Activated CD8-positive, alpha-beta memory T cell treated with anti-CD3 and anti-CD28 coated beads for 36 hours (primary cell): ENCODE measurements at regions not wholly inside any gene's neighbourhood (a gene's known extent, or its start where the extent isn't known, plus 50 kb on each side); places are given as distances from the start of the nearest gene placed in this dataset.
"Not testable (repeated sequence)": the region's sequence is repeated elsewhere in the genome, so short reads cannot be mapped to it uniquely, and the experiment has no call there.

Source experiments
- CTCF ChIA-PET: fragments of 350-600 bp; sonication (Branson Sonifier 250); formaldehyde crosslinking; loops from one replicate; lab custom pipeline; 2021; ENCODE audit warnings: antibody characterized with exemption; lab: Charles Lee
- POLR2A ChIA-PET: fragments of 350-600 bp; sonication (Branson Sonifier 250); formaldehyde crosslinking; loops from one replicate; lab custom pipeline; 2021; ENCODE audit warnings: antibody characterized with exemption; lab: Charles Lee

DNA sequence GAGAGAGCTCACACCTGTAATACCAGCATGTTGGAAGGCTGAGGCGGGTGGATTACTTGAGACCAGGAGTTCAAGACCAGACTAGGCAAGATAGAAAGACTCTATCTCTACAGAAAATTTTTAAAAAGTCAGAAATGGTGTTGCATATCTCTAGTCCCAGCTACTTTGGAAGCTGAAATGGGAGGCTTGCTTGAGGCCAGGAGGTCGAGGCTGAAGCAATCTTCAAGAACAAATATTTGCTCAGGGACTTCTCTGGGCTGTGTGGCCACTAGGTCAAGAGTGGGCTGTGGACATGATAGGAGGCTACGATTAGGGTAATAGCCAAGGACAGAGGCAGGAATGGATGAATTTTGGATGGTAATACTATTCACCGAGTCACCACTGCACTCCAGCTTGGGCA is 135.8 kb upstream of the PEG3 start:
- POLR2A ChIA-PET: no interaction called here
- CTCF ChIA-PET: no interaction called here

DNA sequence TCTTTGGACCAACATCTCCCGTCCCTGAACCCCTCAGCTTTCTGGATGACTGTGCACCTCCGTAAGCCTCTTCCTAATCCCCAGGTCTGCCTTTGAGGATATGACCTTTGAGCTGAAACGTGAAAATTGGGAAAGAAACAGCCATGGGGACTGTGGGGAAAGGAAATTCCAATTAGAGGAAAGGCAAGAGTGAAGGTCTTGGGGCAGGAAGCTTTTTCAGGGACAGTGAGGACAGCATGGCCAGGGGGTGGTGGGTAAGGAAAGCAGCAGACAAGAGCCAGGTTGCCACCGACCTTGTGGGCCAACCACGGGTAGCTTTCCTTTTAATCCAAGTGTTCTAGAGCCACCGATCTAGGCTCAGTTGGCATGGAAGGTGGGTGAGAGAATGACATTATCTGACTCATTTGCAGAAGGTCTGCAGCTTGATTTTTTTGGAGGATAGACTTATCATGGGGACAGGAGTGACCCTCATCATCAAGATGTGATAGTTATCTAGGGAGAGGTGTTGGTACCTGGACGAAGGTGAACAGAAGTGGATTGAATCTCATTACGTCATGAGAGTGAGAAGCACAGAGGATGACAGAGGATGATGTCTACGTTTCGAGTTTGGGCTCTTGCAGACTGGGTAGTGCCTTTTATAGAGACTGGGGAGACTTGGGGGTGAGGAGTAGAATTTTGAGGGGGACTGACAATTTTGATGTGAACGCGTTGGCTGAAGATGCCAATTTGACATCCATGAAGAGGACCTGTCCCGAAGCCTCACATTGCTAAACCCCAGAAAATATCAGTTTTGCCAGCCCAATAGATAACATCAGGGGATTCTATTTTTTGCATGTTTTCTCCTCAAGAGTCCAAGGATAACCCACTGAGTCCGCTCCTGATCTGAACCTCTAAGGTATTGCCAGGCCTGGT is 136.7 kb upstream of the PEG3 start:
- ChIA-PET POLR2A (no interaction called here), CTCF (no interaction called here)

DNA sequence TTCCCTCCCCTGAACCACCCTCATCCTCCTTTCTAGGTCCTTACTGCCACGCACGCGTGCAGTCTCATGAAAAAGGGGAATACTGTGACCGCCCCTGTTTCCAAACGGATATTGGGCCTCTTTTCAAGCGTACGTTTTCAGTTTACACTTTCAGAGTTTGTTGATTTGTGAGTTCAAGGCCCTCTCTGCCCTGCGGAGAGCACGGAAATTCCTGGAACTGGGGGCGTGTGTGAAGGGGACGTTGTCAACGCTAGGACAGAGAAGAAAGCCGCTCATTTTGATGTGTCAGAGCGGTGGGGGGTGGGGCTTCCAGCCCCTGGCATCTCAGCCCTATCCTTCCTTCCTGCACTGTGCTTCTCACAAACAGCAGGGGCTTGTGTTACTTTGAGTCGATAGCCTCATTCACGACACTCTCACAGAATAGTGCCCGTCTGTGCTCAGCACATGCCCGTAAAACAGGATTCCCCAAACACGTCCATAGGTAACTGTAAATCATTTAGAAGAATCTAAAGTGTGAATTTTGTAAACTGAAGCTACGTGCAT is 137.6 kb upstream of the PEG3 start:
- CTCF ChIA-PET: no interaction called here
- POLR2A ChIA-PET: no interaction called here

DNA sequence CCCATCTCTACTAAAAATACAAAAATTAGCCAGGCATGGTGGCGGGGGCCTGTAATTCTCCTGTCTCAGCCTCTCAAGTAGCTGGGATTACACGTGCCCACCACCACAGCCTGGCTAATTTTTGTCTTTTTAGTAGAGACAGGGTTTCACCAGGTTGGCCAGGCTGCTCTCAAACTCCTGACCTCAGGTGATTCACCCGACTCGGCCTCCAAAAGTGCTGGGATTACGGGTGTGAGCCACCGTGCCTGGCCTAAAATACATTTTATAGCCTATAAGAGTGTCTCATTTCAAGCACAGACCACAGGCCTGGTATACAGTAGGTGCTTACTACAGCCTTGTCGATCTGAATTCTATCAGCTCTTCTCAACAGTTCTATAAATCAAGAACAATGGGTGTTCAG is 139.5 kb upstream of the USP29 start:
- POLR2A ChIA-PET, CTCF ChIA-PET: not testable (repeated sequence)

DNA sequence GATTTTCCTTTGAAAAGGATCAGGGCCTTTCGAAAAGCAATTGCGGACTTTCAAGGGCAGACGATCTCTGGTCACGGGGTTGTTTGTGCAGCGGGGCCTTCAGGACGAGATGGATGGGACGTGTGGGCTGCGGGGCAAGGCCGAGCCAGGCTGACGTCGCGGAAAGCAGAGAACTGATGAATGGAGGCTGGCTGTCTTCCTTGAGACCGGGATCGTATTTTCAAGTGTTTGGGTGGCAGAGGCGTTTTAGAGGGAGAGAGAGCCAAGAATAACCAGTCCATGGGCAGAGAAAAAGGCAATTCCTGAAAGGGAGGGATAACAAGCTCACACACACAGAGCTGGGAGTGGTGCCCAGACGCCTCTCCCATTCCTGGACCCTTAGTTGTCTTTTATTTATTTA is 138.9 kb upstream of the USP29 start:
- ChIA-PET POLR2A (no interaction called here), CTCF (no interaction called here)

DNA sequence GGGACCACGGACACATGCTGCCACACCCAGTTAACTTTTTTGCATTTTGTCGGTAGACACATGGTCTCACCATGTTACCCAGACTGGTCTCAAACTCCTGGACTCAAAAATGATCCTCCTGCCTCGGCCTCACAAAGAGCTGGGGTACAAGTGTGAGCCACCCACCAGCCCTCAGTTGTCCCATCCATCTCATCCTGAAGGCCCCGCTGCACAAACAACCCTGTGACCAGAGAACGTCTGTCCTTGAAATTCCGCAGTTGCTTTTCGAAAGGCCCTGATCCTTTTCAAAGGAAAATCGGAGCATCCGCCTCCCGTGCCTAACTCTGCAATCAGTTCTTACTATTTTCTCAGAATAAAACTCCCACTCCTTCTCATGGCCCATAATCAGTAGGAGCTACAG is 138.3 kb upstream of the USP29 start:
- CTCF ChIA-PET, POLR2A ChIA-PET: not testable (repeated sequence)

DNA sequence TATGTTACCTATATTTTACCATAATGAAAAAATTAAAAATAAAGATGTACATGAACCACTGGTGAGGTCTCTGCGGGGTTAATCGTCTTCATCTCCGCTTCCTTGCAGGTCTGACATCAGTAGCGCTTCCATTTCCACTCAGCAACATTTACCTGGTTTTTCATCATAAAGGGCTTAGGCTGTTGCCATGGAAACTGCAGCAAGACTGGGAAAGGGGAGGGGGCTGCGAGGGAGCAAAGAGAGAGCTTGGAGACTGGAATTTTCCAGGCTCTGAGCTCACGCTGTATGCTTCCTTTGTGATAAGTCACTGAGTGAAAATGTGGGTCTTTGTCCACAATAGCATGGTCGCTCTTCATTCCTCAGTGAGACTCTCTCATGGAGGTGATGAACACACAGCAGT is 136.6 kb upstream of the USP29 start:
- ChIA-PET CTCF (no interaction called here), POLR2A (no interaction called here)

DNA sequence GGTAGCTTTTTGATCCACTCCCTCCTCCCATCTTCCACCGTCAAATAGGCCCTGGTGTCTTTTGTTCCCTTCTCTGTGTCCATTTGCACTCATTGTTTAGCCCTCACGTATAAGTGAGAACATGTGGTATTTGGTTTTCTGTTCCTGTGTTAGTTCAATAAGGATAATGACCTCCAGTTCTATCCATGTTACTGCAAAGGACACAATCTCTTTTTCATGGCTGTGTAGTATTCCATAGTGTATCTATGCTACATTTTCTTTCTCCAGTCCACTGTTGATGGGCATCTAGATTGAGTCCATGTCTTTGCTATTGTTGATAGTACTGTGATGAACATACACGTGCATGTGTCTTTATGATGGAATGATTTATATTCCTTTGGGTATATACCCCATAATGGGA is 136.0 kb upstream of the USP29 start:
- ChIA-PET POLR2A (no interaction called here), CTCF (no interaction called here)

DNA sequence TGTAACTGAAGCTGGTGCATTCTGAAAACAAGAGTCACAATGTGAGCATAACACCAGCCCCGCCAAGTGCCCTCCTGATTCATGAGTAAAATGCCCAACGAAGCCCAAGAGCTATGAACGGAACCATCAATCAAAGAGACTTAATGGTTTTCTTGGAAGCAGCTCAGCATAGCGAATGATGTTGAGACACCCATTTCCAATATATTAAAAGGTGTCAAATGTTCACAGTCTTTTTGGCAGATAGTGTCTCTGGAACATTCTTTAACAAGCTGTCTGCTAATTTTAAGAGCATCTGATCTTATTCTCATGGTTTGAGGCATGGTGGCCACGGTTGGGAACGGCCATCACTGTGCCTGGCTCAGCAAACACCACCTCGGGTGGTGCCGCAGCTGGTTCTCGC is 133.4 kb upstream of the USP29 start:
- ChIA-PET POLR2A (no interaction called here), CTCF (no interaction called here)

DNA sequence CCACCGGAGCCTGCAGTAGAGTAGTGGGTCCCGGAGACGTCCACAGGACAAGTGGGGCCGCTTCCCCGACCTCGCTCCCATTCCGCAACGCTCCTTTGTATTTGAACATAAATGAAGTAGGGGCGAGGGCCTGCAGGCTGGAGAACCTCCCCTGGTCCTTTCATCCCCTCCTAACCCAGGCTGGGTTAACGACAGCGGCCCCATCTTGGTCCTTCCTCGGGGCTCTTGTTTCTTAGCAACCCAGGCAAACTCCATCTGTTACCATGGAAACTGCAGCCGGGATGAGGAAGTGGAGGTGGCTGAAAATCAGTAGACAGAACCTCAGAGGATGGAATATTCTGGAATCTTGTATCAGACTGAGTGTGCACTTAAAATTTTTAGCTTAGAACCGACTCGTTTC is 132.6 kb upstream of the USP29 start:
- POLR2A ChIA-PET: no interaction called here
- CTCF ChIA-PET: no interaction called here

DNA sequence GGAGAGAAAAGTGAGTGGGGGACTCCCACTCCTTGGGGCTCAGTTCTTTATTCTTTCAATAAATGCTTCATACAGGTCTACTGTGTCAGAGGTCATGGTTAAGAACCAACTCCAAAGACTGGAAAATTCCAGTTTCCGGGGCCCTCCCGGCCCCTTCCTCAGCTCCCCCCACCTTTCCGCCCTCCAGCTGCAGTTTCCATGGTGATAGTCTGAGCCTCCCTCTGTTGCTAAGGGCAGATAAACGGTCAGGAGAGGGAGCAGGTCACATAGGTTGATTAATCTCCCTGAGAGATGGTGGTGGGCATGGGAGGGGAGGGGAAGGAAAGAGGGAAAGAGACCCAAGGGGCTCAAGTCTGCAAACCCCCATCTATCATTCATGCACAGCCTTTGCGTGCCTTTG is 131.5 kb upstream of the USP29 start:
- CTCF ChIA-PET: no interaction called here

DNA sequence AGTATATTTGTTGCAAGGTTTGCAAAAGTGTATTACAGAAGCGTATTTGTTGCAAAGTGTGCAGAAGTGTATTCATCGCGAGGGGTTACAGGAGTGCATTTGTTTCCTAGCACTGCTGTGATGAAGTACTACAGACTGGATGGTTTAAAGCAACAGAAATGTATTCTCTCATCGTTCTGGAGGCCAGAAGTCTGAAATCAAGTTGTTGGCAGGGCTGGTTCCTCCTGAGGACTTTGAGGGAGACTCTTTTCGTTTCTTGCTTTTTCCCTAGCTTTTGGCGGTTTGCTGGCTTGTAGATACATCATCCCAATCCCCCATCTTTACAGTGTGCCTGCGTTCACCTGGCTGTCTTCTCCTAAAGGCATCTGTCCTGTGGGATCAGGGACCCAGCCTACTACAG is 127.9 kb upstream of the USP29 start:
- POLR2A ChIA-PET: no interaction called here
- CTCF ChIA-PET: no interaction called here

More for the DNA sequence above, 131.5 kb upstream of the USP29 start:
- POLR2A ChIA-PET: no interaction called here

DNA sequence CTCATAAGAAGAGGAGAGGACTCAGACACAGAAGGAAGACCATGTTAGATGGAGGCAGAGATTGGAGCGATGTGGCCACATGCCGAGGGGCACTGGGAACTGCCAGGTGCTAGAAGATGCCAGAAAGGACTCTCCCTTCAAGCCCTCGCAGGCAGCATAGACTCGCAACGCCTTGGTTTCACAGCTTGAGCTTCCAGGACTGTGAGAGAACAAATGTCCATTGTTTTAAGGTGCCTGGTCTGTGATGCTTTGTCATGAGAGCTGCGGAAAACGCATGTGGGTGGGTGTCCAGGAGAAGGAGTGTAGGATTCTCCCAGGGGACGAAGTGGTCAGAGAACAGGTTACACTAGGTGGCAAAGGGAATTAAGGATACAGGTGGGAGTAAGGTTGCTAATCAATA is 125.9 kb upstream of the USP29 start:
- POLR2A ChIA-PET: no interaction called here
- CTCF ChIA-PET: no interaction called here

DNA sequence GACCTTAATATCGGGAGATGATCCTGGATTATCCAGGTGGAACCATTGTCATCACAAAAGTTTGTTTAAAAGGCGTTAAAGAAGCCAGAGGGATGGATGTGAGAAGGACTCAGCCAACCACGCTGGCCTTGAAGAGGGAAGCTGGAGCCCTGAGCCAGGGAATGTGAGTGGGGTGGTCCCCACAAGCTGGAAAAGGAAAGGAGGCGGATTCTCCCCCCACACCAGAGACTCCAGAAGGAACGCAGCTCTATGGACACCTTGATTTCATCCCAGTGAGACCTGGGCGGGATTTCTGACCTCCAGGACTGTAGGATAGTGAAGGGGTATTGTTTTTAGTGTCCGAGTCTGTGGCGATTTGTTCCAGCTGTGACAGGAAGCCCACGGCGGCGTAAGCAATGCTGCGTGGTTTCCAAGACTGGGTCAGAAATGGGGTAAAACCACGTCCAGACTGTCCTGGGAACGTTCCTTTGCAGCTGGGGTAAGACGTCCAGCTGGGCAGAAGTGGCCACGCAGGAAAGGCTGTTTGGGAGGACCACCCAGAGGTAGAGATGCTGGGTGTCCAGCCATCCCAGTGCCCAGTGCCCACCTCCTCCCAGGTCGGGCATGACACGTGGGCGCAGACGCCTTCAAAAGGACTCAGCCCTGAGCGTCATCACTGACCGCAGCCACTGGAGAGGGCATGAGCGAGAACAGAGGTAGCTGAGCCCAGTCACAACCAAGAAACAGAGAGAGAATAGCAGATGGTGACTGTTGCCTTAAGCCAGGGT is 125.4 kb upstream of the USP29 start:
- ChIA-PET CTCF (no interaction called here), POLR2A (no interaction called here)

DNA sequence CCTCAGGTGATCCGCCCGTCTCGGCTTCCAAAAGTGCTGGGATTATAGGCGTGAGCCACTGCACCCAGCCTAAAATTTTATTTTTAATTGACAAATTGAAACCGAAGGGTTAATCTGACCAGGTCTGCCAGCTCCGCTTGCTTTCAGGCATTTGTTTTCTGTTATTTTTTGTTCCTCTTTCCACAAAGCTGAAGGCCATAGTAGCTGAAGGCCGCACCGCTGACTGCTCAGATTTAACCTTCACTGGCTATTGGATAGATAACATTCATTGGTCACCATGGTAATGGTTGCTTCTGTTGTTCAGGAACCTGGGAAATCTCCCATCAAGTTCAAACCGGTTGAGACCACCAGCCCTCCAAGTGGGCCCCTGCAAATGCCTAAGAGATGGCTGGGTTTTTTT is 124.5 kb upstream of the USP29 start:
- POLR2A ChIA-PET: no interaction called here
- CTCF ChIA-PET: no interaction called here

DNA sequence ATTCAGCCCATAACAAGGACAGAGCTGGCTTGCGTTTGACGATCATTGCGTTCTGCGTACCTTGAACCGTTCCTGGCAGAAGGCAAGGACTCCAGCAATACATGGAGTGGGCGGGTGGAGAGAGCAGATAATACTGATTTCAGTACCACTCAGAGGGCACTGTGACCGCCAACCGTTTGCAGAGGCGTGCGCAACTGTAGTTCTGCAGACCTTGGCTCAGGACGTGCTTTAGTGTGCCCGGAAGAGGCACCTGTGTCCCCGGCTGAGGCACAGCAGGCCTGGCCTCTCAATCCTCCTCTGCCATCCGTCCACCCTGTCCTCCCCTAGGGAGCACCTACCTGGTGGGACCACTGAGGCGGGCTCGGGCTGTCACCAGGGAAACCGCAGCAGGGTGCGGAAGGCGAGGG is 117.6 kb upstream of the USP29 start:
- CTCF ChIA-PET: no interaction called here
- POLR2A ChIA-PET: no interaction called here

DNA sequence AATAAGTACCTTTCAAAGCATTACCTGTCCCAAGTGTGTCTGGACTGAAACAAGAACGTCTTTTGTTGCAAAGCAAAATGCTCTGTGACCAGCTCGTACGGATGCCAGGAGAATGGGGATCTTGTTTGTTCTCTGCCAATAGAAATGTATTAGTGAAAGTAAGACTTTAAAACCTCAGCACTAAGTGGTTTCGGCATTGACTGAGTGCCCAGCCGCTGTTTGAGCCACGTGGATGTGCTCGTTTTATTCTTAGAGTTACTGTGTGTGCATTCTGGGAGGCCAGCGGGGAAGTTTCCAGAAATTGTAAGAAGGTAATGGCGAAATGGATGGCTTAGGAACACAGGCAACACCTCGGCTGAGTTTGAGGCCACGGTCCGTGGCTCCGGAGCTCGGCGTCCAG is 117.1 kb upstream of the USP29 start:
- POLR2A ChIA-PET: no interaction called here
- CTCF ChIA-PET: no interaction called here

DNA sequence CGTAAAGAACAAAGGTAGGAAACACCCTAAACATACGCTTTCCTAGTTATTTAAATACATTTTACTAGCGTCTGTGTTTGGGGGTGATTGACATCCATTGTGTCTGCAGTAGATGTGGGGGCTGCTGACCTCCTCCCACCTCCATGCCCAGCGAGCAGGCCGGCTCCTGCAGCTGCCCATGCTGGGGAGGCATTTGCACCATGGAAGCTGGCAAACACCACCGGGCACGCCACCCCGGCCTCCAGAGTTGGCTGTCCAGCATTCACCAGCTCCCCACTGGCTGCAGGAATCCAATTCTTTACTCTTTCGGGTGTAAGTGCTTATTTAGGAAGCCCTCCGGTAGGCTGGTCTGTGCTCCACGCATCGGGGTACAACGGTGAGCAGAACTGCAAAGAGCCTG is 115.4 kb upstream of the USP29 start:
- ChIA-PET CTCF (no interaction called here), POLR2A (no interaction called here)

DNA sequence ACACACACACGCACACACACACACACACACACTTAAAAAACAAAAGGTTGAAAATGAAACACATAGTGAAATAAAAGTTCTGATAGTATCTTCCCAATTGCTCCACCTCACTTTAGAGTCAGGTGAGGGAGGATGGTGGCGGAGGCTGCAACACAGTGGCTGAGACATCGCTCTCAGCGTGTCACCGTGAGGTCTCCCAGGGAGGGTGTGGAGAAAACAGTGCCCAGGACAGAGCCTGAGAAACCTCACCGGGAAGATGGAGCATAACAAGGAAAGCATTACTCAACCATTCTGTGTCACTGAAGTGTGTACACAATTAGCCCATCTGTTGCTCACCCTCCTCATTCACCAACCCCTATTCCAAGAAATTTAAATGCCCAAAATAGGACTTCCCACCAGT is 111.4 kb upstream of the USP29 start:
- POLR2A ChIA-PET: no interaction called here
- CTCF ChIA-PET: no interaction called here

DNA sequence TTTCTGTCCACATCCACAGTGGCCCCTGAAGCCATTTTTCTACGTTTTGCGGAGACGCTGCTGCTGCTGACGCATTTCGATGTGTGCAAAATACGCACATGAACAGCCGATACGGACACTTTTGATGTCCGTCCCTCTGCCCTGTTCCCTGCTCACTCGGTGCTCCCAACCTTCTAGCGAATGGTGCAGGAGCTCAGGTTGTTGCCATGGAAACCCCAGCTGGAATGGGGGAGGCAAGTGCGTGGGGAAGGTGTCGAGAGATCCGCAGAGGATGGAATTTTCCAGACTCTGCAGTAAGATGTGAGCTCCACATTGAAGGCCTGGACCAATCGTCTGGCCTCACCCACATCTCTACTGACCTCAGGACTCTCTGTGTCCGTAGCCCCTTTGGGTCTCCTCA is 109.2 kb upstream of the USP29 start:
- ChIA-PET POLR2A (no interaction called here), CTCF (no interaction called here)

DNA sequence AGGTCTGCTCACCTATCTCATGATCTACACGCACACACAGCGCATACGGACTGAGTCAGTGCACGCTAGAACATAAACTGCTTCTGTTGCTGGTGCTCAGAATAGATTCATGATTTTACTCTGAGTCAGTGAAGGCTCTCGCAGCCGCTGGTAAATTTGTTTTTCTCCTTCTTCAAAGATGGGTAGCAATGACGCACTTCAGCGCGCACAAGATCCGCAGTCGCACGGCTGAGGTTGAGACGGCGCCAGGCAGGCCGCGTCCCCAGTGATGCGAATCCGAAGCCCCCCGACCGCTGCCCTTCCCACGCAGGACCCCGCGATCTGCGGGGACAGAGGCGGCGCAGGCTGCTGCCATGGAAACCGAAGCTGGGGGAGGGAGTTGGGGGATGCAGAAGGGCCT is 103.7 kb upstream of the USP29 start:
- ChIA-PET POLR2A (no interaction called here), CTCF (no interaction called here)
